Stimulated activated CD8-positive, alpha-beta memory T cell treated with anti-CD3 and anti-CD28 coated beads, Interleukin-15, amount 100 ng/mL, for 1 hour (primary cell): ENCODE measurements at regions not wholly inside any gene's neighbourhood (a gene's known extent, or its start where the extent isn't known, plus 50 kb on each side); places are given as distances from the start of the nearest gene placed in this dataset.

Source experiments
- DNase-seq: peaks from one replicate; pipeline ENCODE4 v3.0.0-alpha.2; 2020; ENCODE audit warnings: low read depth

- DNase-seq, result no peak
Measured at GRCh38 chr1:38133756-38134155, 87.2 kb upstream of the POU3F1 start.

GRCh38 chr1:38133304-38133703 lies 86.7 kb upstream of the POU3F1 start:
- DNase-seq, result no peak

- DNase-seq, result no peak
Measured at GRCh38 chr1:38132681-38133080, 86.1 kb upstream of the POU3F1 start.

GRCh38 chr1:38131024-38131585 lies 84.5 kb upstream of the POU3F1 start:
- DNase-seq, result no peak

DNA sequence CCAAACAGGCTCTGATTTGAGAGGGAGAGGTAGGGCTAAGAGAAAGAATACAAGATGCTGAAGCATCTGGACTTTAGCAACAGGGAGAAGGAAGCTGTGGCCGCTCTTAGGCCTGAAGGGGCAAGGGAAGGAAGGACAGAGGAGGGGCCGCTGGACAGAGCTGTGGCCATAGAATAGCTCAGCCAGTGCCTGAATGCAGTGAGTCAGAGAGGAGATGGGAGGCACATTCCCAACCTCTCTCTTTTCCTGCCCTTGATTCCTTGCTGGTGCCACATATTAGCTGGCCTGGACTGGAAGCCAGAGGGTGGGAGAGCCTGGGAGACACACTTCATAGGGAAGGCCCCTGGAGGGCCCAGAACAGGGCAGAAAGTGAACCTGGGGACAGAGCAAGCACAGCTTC lies 83.4 kb upstream of the POU3F1 start:
- DNase-seq, result no peak

GRCh38 chr1:38129473-38129872 lies 82.9 kb upstream of the POU3F1 start:
- DNase-seq, result no peak

- no peak for DNase-seq
Measured at GRCh38 chr1:38128926-38129453, 82.4 kb upstream of the POU3F1 start.

- DNase-seq, result no peak
Measured at GRCh38 chr1:38128511-38128910, 81.9 kb upstream of the POU3F1 start.

DNA sequence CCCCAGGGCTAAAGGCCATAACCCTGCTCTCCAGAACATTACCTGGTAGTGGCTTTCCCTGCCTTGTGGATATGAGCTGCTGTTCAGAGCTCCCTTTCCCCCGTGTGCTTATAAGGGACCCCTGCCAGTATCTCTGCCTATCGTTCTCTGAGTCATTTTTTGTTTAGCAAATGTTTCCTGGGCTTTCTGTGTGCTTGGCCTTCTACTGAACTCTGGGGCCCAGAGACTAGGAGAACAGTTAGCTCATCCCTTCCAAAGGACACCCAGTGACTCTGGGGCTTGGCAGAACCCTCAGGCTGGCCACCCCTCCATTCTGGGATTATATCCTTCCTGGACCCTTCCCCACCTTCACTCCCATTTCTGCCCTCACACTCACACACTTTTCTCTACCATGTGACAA lies 80.8 kb upstream of the POU3F1 start:
- no peak for DNase-seq

DNA sequence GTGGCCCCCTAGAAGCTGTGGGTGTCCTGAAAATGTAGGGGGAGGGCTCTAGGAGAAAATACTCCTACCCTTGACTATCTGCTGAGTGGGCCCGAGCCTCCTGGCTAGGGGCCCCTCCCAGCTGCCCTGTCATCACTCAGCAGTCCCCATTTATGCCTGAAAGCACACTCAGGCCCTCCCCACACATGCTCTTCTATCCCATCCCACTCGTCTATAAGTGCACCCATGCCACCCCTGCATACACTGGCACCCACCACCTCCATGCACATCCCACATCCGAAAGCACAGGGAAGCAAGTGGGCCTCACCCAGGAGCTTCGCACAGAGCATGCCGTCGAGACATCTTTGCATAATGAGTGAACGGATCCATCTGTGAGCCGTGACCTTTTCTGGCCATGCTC lies 80.4 kb upstream of the POU3F1 start:
- no peak for DNase-seq

- no peak for DNase-seq
Measured at GRCh38 chr1:38125837-38126520, 79.4 kb upstream of the POU3F1 start.

- DNase-seq, result no peak
Measured at GRCh38 chr1:38125016-38125415, 78.4 kb upstream of the POU3F1 start.

- DNase-seq, result no peak
Measured at GRCh38 chr1:38123356-38124135, 77.0 kb upstream of the POU3F1 start.

DNA sequence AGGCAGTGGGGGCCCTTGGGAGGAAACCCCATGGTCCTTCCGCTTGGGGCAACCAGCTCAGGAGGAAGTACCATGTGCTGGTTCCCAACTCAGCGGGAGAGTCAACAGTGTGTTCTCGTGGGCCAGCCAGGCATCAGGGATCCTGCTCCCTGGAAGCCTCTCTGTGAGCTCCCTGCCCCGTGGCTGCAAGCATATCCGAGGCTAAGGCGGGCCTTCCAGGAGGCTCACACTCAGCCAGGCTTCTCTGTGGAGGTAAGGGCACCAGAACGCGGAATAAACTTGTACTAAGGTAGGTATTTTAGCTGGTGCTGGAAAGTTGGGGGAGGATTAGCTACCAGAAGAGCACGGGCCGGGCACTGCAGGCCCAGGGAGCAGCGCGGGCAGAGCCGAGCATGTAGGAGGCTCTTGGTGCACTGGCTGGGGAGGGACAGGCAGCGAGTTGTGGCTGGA lies 74.7 kb upstream of the POU3F1 start:
- no peak for DNase-seq

- DNase-seq, result no peak
Measured at GRCh38 chr1:38120552-38121230, 74.1 kb upstream of the POU3F1 start.

GRCh38 chr1:38118976-38119375 lies 72.4 kb upstream of the POU3F1 start:
- DNase-seq, result no peak

- no peak for DNase-seq
Measured at GRCh38 chr1:38117444-38117887, 70.9 kb upstream of the POU3F1 start.

GRCh38 chr1:38115682-38116202 lies 69.1 kb upstream of the POU3F1 start:
- no peak for DNase-seq

- no peak for DNase-seq
Measured at GRCh38 chr1:38115226-38115625, 68.6 kb upstream of the POU3F1 start.

DNA sequence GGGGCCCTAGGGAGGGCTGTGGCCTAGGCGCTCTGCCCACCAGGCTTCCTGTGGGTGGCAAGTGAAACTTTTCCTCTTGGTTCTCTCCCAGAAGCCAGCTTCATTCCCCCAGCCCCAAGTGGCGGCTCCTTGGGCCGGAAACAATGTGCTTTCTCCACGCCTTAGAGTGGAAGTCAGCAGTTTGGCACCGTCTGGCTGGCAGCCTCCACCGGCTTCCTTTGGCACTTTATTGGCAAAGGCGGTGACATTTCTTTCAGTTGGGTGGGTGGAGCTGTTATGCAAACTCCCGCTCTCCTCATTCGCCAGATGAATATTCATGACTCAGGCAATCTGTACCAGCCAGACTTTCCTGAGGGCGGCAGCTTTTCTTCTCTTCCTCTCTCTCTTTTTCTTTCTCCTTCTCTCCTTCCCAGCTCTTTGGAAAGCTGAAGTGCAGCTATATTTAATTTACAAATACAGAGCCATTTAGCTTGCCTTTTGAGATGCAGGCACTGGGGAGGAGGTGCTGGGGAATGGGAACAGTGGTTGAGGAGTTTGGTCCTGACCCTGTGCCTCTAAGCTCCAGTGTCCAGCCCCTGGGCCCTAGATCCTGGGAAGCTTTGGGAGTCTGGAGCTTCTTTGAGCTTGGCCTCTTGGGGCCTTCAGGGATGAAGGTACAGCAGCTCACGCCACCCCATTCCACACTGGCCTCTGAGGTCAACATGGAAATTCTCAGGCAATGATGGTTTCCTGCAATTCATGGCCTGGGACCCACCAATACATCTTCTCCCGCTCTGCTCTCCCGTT lies 67.8 kb upstream of the POU3F1 start:
- no peak for DNase-seq

DNA sequence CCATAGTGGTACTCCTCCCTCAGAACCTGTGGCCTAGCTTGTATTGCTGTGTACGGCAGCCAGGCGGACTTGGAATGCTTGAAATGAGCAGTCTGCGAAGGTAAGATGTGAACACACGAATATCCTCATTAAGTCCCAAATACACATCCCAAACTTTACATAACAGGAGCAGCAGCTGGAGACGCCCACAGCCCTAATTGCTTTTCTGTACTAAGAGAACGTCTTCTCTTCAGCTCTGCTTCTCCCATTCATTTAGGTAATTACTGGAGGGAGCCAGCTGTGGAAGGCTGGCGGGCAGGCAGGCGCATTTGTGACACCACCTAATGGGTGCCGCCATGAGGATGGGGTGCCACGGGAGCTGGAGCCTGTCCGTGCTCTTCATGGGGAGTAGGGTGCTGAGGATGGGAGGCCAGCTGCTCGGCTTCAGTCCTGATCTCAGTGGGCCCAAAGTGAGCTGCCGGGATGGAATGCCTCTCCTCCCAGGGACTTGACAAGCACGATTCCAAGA lies 66.6 kb upstream of the POU3F1 start:
- DNase-seq, result no peak
